Keratinocyte (primary cell): ENCODE measurements at regions not wholly inside any gene's neighbourhood (a gene's known extent, or its start where the extent isn't known, plus 50 kb on each side); places are given as distances from the start of the nearest gene placed in this dataset.

Experiments used
- DNase-seq: peaks from one replicate; pipeline ENCODE4 v3.0.0-alpha.2; 2011; ENCODE audit warnings: low read depth, missing footprints, low spot score
- FAIRE-seq: peaks from 2 replicates; lab custom pipeline; 2011; peaks lifted over from hg19 to GRCh38; lab: Jason Lieb, UNC
- H2AFZ ChIP-seq: 2 replicates; pipeline ENCODE4 v1.6.0; 2012; ENCODE audit warnings: low read length, control low read depth, inconsistent platforms; ENCODE audit not compliant: control insufficient read depth
- H3K27ac ChIP-seq: 2 replicates; pipeline ENCODE4 v1.5.1; 2011; ENCODE audit warnings: low read length; ENCODE audit not compliant: control insufficient read depth, insufficient read depth
- H3K27me3 ChIP-seq: 3 replicates; pipeline ENCODE4 v1.6.0; 2011; ENCODE audit warnings: low read length; ENCODE audit not compliant: control insufficient read depth, insufficient read depth; ENCODE audit errors: extremely low read depth
- H3K36me3 ChIP-seq, 2 experiments: 2 replicates in 1 of 2; 3 replicates in 1 of 2; pipeline ENCODE4 v1.5.1; 2011; ENCODE audit warnings: low read length in 2 of 2, mild to moderate bottlenecking in 1 of 2; ENCODE audit not compliant: control insufficient read depth in 2 of 2, insufficient read depth in 2 of 2; ENCODE audit errors: extremely low read depth in 1 of 2
- H3K4me1 ChIP-seq: 3 replicates; pipeline ENCODE4 v1.5.1; 2011; ENCODE audit warnings: low read length; ENCODE audit not compliant: control insufficient read depth, insufficient read depth; ENCODE audit errors: extremely low read depth
- H3K4me2 ChIP-seq: 3 replicates; pipeline ENCODE4 v1.6.0; 2011; ENCODE audit warnings: low read depth, low read length; ENCODE audit not compliant: control insufficient read depth, insufficient read depth; ENCODE audit errors: extremely low read depth
- H3K4me3 ChIP-seq, 3 experiments: fragments of 200-600 bp in 1 of 3; sonication (generic) in 1 of 3; 2 replicates in 2 of 3; 3 replicates in 1 of 3; pipeline ENCODE4 v1.5.1; 2011 to 2016; ENCODE audit warnings: low read length in 3 of 3, mild to moderate bottlenecking in 3 of 3, control low read depth in 2 of 3, inconsistent platforms in 1 of 3, low read depth in 1 of 3, mixed read lengths in 1 of 3, mixed run types in 1 of 3, moderate library complexity in 1 of 3; ENCODE audit not compliant: control insufficient read depth in 2 of 3, insufficient read depth in 2 of 3; ENCODE audit errors: extremely low read depth in 1 of 3
- H3K79me2 ChIP-seq: 2 replicates; pipeline ENCODE4 v1.6.0; 2012; ENCODE audit warnings: low read length; ENCODE audit not compliant: control insufficient read depth, insufficient read depth
- H3K9ac ChIP-seq: 3 replicates; pipeline ENCODE4 v1.6.0; 2011; ENCODE audit warnings: low read length; ENCODE audit not compliant: control insufficient read depth, insufficient read depth; ENCODE audit errors: extremely low read depth
- H3K9me1 ChIP-seq: 3 replicates; pipeline ENCODE4 v1.6.0; 2011; ENCODE audit warnings: low read length; ENCODE audit not compliant: control insufficient read depth, insufficient read depth; ENCODE audit errors: extremely low read depth
- H3K9me3 ChIP-seq: 2 replicates; pipeline ENCODE4 v1.5.1; 2012; ENCODE audit warnings: low read depth, low read length; ENCODE audit not compliant: control insufficient read depth
- H4K20me1 ChIP-seq: 3 replicates; pipeline ENCODE4 v1.6.0; 2011; ENCODE audit warnings: low read length; ENCODE audit not compliant: control insufficient read depth, insufficient read depth; ENCODE audit errors: extremely low read depth
- CTCF ChIP-seq, 3 experiments: IDR thresholded peaks in 1 of 3; conservative IDR thresholded peaks in 1 of 3; optimal IDR thresholded peaks in 1 of 3; 2 replicates in 2 of 3; 3 replicates in 1 of 3; pipeline versions ENCODE3 to v1.5.1; 2011; ENCODE audit warnings: low read length in 3 of 3, mild to moderate bottlenecking in 3 of 3, moderate library complexity in 2 of 3, control low read depth in 1 of 3, inconsistent platforms in 1 of 3; ENCODE audit not compliant: insufficient read depth in 2 of 3; ENCODE audit errors: extremely low read depth in 1 of 3
- EZH2 ChIP-seq: IDR thresholded peaks from one replicate; pipeline ENCODE4 v1.6.1; 2012; ENCODE audit warnings: inconsistent platforms, mild to moderate bottlenecking, low read length, moderate library complexity
- dilution Hi-C: fragments of 300-500 bp; cut with MboI; formaldehyde crosslinking; loops from one replicate; pipeline ENCODE4 v1.7.0; 2020; ENCODE audit warnings: low sequenced_read_pairs; ENCODE audit not compliant: extremely low pct_ligation_motif_present

GRCh38 chr22:49301398-49302149 lies 526.1 kb downstream of the BRD1 start:
- Histone ChIP-seq H2AFZ (no peak overlapping the region), H3K79me2 (no peaks in the 10 kb centered on the region), H3K9me3 (peaks cover 16% of the 10 kb centered on the region), H4K20me1 (no peaks in the 10 kb centered on the region), H3K27me3 (no peaks in the 10 kb centered on the region), H3K4me2 (no peak overlapping the region), H3K27ac (no peak overlapping the region), H3K9me1 (no peaks in the 10 kb centered on the region), H3K4me3 (no peak overlapping the region), H3K36me3 (no peaks in the 10 kb centered on the region), H3K9ac (no peak overlapping the region), H3K4me1 (no peaks in the 10 kb centered on the region)
- FAIRE-seq (no peak), DNase-seq (no peak)
- TF ChIP-seq CTCF (optimal IDR thresholded peaks at IDR 0.05 in 1 of 3, IDR thresholded peaks at IDR 0.05 in 1 of 3, conservative IDR thresholded peaks at IDR 0.05 in 1 of 3; ENCODE audit: extremely low read depth in 1 of 3, insufficient read depth in 2 of 3, low read length in 3 of 3) = no peak
- TF ChIP-seq EZH2 = no peak
- dilution Hi-C loops = no loop called here

GRCh38 chr22:49300951-49301397 lies 526.7 kb downstream of the BRD1 start:
- H3K36me3 ChIP-seq = no peaks in the 10 kb centered on the region
- DNase-seq = no peak
- dilution Hi-C loops = no loop called here
- TF ChIP-seq CTCF (optimal IDR thresholded peaks at IDR 0.05 in 1 of 3, IDR thresholded peaks at IDR 0.05 in 1 of 3, conservative IDR thresholded peaks at IDR 0.05 in 1 of 3; ENCODE audit: extremely low read depth in 1 of 3, insufficient read depth in 2 of 3, low read length in 3 of 3) = no peak
- no peak for TF ChIP-seq EZH2
- H3K9ac ChIP-seq = no peak overlapping the region
- no peaks in the 10 kb centered on the region for H3K27me3 ChIP-seq
- FAIRE-seq = no peak
- no peaks in the 10 kb centered on the region for H3K9me1 ChIP-seq
- no peaks in the 10 kb centered on the region for H3K79me2 ChIP-seq
- H3K4me2 ChIP-seq = no peak overlapping the region
- H3K27ac ChIP-seq = no peak overlapping the region
- no peaks in the 10 kb centered on the region for H3K4me1 ChIP-seq
- H3K9me3 ChIP-seq = peaks cover 16% of the 10 kb centered on the region
- no peaks in the 10 kb centered on the region for H4K20me1 ChIP-seq
- H3K4me3 ChIP-seq = no peak overlapping the region
- H2AFZ ChIP-seq = no peak overlapping the region
